ENCODE measurements at regions not wholly inside any gene's neighbourhood (a gene's known extent, or its start where the extent isn't known, plus 50 kb on each side); places are given as distances from the start of the nearest gene placed in this dataset.

- TF ChIP-seq ARNTL (CRISPR knock-in tag; IDR thresholded peaks at IDR 0.05; ENCODE audit: borderline replicate concordance, low read depth) (no peak), SNAI2 (CRISPR knock-in tag; IDR thresholded peaks at IDR 0.05) (no peak), ZC3H10 (CRISPR knock-in tag; IDR thresholded peaks at IDR 0.05) (no peak), ZNF565 (CRISPR knock-in tag; conservative IDR thresholded peaks at IDR 0.05; ENCODE audit: low read depth) (no peak)
- no peak for ATAC-seq
Observed at GRCh38 chr2:176733698-176734430, 464.6 kb downstream of the MTX2 start.

DNA sequence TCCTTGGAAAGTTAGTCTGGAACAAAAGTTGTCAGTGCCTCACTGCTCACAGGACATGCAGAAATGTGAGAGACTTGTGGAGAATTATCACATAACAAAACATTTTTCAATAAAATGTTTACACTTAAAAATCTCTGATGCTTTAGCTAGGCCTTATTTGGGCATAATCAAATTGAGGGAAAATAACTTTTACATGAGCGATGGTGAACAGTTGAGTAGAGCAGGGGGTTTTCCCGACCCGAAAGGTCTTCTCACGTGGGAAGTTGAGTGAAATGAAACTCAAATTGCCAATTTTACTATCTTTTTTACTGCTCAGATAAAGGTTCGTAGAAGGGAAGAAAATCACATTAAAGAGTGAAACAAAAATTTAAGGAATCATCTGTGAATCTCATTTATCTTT lies 465.6 kb downstream of the MTX2 start:
- no peak for TF ChIP-seq CSDC2 (CRISPR knock-in tag; IDR thresholded peaks at IDR 0.05)
- TF ChIP-seq, protein P1, sequence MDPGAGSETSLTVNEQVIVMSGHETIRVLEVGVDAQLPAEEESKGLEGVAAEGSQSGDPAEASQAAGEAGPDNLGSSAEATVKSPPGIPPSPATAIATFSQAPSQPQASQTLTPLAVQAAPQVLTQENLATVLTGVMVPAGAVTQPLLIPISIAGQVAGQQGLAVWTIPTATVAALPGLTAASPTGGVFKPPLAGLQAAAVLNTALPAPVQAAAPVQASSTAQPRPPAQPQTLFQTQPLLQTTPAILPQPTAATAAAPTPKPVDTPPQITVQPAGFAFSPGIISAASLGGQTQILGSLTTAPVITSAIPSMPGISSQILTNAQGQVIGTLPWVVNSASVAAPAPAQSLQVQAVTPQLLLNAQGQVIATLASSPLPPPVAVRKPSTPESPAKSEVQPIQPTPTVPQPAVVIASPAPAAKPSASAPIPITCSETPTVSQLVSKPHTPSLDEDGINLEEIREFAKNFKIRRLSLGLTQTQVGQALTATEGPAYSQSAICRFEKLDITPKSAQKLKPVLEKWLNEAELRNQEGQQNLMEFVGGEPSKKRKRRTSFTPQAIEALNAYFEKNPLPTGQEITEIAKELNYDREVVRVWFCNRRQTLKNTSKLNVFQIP (CRISPR knock-in tag; IDR thresholded peaks at IDR 0.05; ENCODE audit: borderline replicate concordance, low read depth) = no peak
- ATAC-seq = no peak

GRCh38 chr2:176742271-176742670 lies 470.3 kb upstream of the HNRNPA3 start:
- TF ChIP-seq ISL1 (CRISPR knock-in tag; IDR thresholded peaks at IDR 0.05) = peak; percentile 34; the same call in 1 of the 2 replicates
- TF ChIP-seq TOX (CRISPR knock-in tag; IDR thresholded peaks at IDR 0.05; ENCODE audit: borderline replicate concordance) = no peak
- peak; percentile 67 for ATAC-seq

GRCh38 chr2:176743671-176744070 lies 468.9 kb upstream of the HNRNPA3 start:
- ATAC-seq = no peak
- no peak for TF ChIP-seq SNAI2 (CRISPR knock-in tag; IDR thresholded peaks at IDR 0.05)

DNA sequence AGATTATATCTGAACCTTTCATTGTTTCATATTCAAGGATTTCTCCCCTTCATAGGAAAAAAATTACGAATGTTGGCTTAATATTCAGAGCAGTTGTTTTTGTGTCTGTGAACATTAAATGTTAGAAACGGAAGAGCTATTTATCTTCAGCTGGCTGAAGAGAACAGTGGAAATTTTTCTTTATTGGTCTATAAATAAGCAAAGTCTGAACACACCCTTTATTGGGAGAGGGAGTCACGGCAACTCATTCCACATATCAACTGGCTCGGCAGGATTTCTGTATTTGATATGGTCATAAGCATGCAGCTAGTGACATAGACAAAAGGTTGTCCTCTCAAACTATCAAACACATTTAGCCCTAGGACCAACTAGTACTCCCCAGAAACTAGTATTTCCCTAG lies 468.4 kb upstream of the HNRNPA3 start:
- no peak for ATAC-seq
- TF ChIP-seq, protein P1 (CRISPR knock-in tag; IDR thresholded peaks at IDR 0.05; ENCODE audit: borderline replicate concordance, low read depth) = no peak
- TF ChIP-seq, protein P2, sequence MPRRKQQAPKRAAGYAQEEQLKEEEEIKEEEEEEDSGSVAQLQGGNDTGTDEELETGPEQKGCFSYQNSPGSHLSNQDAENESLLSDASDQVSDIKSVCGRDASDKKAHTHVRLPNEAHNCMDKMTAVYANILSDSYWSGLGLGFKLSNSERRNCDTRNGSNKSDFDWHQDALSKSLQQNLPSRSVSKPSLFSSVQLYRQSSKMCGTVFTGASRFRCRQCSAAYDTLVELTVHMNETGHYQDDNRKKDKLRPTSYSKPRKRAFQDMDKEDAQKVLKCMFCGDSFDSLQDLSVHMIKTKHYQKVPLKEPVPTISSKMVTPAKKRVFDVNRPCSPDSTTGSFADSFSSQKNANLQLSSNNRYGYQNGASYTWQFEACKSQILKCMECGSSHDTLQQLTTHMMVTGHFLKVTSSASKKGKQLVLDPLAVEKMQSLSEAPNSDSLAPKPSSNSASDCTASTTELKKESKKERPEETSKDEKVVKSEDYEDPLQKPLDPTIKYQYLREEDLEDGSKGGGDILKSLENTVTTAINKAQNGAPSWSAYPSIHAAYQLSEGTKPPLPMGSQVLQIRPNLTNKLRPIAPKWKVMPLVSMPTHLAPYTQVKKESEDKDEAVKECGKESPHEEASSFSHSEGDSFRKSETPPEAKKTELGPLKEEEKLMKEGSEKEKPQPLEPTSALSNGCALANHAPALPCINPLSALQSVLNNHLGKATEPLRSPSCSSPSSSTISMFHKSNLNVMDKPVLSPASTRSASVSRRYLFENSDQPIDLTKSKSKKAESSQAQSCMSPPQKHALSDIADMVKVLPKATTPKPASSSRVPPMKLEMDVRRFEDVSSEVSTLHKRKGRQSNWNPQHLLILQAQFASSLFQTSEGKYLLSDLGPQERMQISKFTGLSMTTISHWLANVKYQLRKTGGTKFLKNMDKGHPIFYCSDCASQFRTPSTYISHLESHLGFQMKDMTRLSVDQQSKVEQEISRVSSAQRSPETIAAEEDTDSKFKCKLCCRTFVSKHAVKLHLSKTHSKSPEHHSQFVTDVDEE (CRISPR knock-in tag; IDR thresholded peaks at IDR 0.05) = no peak

GRCh38 chr2:176745543-176746200 lies 466.9 kb upstream of the HNRNPA3 start:
- ATAC-seq = no peak
- TF ChIP-seq TOX (CRISPR knock-in tag; IDR thresholded peaks at IDR 0.05; ENCODE audit: borderline replicate concordance) = no peak
- TF ChIP-seq TCF4 (CRISPR knock-in tag; IDR thresholded peaks at IDR 0.05; ENCODE audit: borderline replicate concordance) = no peak
- TF ChIP-seq ARNTL (CRISPR knock-in tag; IDR thresholded peaks at IDR 0.05; ENCODE audit: borderline replicate concordance, low read depth) = no peak
- TF ChIP-seq ZFP3 (CRISPR knock-in tag; IDR thresholded peaks at IDR 0.05) = no peak
- no peak for TF ChIP-seq GLIS3 (CRISPR knock-in tag; IDR thresholded peaks at IDR 0.05)
- TF ChIP-seq, protein P3, sequence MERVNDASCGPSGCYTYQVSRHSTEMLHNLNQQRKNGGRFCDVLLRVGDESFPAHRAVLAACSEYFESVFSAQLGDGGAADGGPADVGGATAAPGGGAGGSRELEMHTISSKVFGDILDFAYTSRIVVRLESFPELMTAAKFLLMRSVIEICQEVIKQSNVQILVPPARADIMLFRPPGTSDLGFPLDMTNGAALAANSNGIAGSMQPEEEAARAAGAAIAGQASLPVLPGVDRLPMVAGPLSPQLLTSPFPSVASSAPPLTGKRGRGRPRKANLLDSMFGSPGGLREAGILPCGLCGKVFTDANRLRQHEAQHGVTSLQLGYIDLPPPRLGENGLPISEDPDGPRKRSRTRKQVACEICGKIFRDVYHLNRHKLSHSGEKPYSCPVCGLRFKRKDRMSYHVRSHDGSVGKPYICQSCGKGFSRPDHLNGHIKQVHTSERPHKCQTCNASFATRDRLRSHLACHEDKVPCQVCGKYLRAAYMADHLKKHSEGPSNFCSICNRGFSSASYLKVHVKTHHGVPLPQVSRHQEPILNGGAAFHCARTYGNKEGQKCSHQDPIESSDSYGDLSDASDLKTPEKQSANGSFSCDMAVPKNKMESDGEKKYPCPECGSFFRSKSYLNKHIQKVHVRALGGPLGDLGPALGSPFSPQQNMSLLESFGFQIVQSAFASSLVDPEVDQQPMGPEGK (CRISPR knock-in tag; IDR thresholded peaks at IDR 0.05; ENCODE audit: borderline replicate concordance) = no peak
- TF ChIP-seq ESRRG (CRISPR knock-in tag; IDR thresholded peaks at IDR 0.05) = no peak
- TF ChIP-seq ZC3H10 (CRISPR knock-in tag; IDR thresholded peaks at IDR 0.05) = no peak
- TF ChIP-seq ZNF8 (CRISPR knock-in tag; IDR thresholded peaks at IDR 0.05) = no peak
